ENCODE measurements at regions not wholly inside any gene's neighbourhood (a gene's known extent, or its start where the extent isn't known, plus 50 kb on each side); places are given as distances from the start of the nearest gene placed in this dataset.

- no peaks in the 10 kb centered on the region for H3K9me3 ChIP-seq
- DNase-seq, result no peak
- H3K4me3 ChIP-seq, result no peak overlapping the region
- H3K27ac ChIP-seq, result no peak overlapping the region
- H3K27me3 ChIP-seq, result no peaks in the 10 kb centered on the region
- H3K36me3 ChIP-seq, result no peaks in the 10 kb centered on the region
- H3K4me1 ChIP-seq, result no peaks in the 10 kb centered on the region
- no peak for TF ChIP-seq POLR2A (IDR thresholded peaks at IDR 0.05)
- TF ChIP-seq CTCF (IDR thresholded peaks at IDR 0.05), result no peak
Measured at GRCh38 chr7:96527133-96527827, 182.4 kb downstream of the SEM1 start.

GRCh38 chr7:96526496-96526895 is 183.2 kb downstream of the SEM1 start:
- Histone ChIP-seq H3K36me3 (no peaks in the 10 kb centered on the region), H3K4me3 (no peak overlapping the region), H3K27me3 (no peaks in the 10 kb centered on the region), H3K9me3 (no peaks in the 10 kb centered on the region), H3K27ac (no peak overlapping the region), H3K4me1 (no peaks in the 10 kb centered on the region)
- TF ChIP-seq CTCF (IDR thresholded peaks at IDR 0.05) (no peak), POLR2A (IDR thresholded peaks at IDR 0.05) (no peak)
- DNase-seq, result no peak

- Histone ChIP-seq H3K27ac (no peak overlapping the region), H3K36me3 (no peaks in the 10 kb centered on the region), H3K9me3 (no peaks in the 10 kb centered on the region), H3K4me1 (no peaks in the 10 kb centered on the region), H3K27me3 (no peaks in the 10 kb centered on the region), H3K4me3 (no peak overlapping the region)
- no peak for DNase-seq
- TF ChIP-seq CTCF (IDR thresholded peaks at IDR 0.05) (no peak), POLR2A (IDR thresholded peaks at IDR 0.05) (no peak)
Measured at GRCh38 chr7:96521068-96521894, 188.4 kb downstream of the SEM1 start.

- no peak for TF ChIP-seq POLR2A (IDR thresholded peaks at IDR 0.05)
- no peak for TF ChIP-seq CTCF (IDR thresholded peaks at IDR 0.05)
- Histone ChIP-seq H3K9me3 (no peaks in the 10 kb centered on the region), H3K27ac (no peak overlapping the region), H3K4me3 (no peak overlapping the region), H3K36me3 (no peaks in the 10 kb centered on the region), H3K27me3 (no peaks in the 10 kb centered on the region), H3K4me1 (no peaks in the 10 kb centered on the region)
- DNase-seq, result no peak
Measured at GRCh38 chr7:96508371-96508770, 186.5 kb upstream of the SLC25A13 start.

GRCh38 chr7:96503597-96503996 is 181.7 kb upstream of the SLC25A13 start:
- Histone ChIP-seq H3K36me3 (no peaks in the 10 kb centered on the region), H3K4me3 (no peak overlapping the region), H3K9me3 (no peaks in the 10 kb centered on the region), H3K27me3 (no peaks in the 10 kb centered on the region), H3K4me1 (no peaks in the 10 kb centered on the region), H3K27ac (no peak overlapping the region)
- TF ChIP-seq POLR2A (IDR thresholded peaks at IDR 0.05) (no peak), CTCF (IDR thresholded peaks at IDR 0.05) (no peak)
- DNase-seq, result no peak

Measured in Peyer's patch (tissue), 4 donors.